Gastroesophageal sphincter (tissue), 4 donors: ENCODE measurements at regions not wholly inside any gene's neighbourhood (a gene's known extent, or its start where the extent isn't known, plus 50 kb on each side); places are given as distances from the start of the nearest gene placed in this dataset.

Experiments used
- ATAC-seq: fragments of 150-250 bp; one replicate; pipeline ENCODE4 v1.9.1; 2016; ENCODE audit warnings: mild to moderate bottlenecking, moderate library complexity
- H3K27ac ChIP-seq, 4 donors: fragments of 200-600 bp; sonication (generic) in 3 of 4; 1 replicate in 3 of 4; 2 replicates in 1 of 4; pipeline ENCODE4 v1.5.1; 2016 to 2019
- H3K27me3 ChIP-seq: fragments of 200-600 bp; sonication (generic); one replicate; pipeline ENCODE4 v1.5.1; 2019
- H3K36me3 ChIP-seq, 2 donors: fragments of 200-600 bp; sonication (generic); one replicate each; pipeline ENCODE4 v1.5.1; 2019; ENCODE audit warnings: control low read depth in 1 of 2
- H3K4me1 ChIP-seq, 3 donors: fragments of 200-600 bp; sonication (generic); 1 replicate in 2 of 3; 2 replicates in 1 of 3; pipeline ENCODE4 v1.5.1; 2016 to 2019; ENCODE audit warnings: control low read depth in 2 of 3
- H3K4me3 ChIP-seq, 2 donors: fragments of 200-600 bp; sonication (generic); one replicate each; pipeline ENCODE4 v1.5.1; 2019; ENCODE audit warnings: mild to moderate bottlenecking in 1 of 2, moderate library complexity in 1 of 2
- H3K9me3 ChIP-seq, 3 donors: fragments of 200-600 bp; sonication (generic); one replicate each; pipeline ENCODE4 v1.5.1; 2017 to 2019; ENCODE audit warnings: control low read depth in 2 of 3
- CTCF ChIP-seq, 4 experiments: fragments of 200-600 bp in 2 of 4; fragments of 450-650 bp in 2 of 4; sonication (generic) in 1 of 4; IDR thresholded peaks; one replicate each; pipeline ENCODE4 v1.5.1; 2017 to 2019; ENCODE audit warnings: antibody characterized with exemption in 4 of 4, mild to moderate bottlenecking in 2 of 4, moderate library complexity in 2 of 4
- EP300 ChIP-seq: sonication (generic); formaldehyde crosslinking; IDR thresholded peaks from one replicate; pipeline ENCODE4 v1.6.1; 2017; ENCODE audit warnings: antibody characterized with exemption, mild to moderate bottlenecking
- POLR2A ChIP-seq, 2 donors: fragments of 450-650 bp; IDR thresholded peaks; one replicate each; pipeline ENCODE4 v1.6.1; 2017; ENCODE audit warnings: antibody characterized with exemption in 2 of 2, mild to moderate bottlenecking in 2 of 2, moderate library complexity in 1 of 2
- POLR2AphosphoS5 ChIP-seq: sonication (generic); formaldehyde crosslinking; IDR thresholded peaks from one replicate; pipeline ENCODE4 v1.6.1; 2017; ENCODE audit warnings: antibody characterized with exemption
- WGBS, 2 donors: methylation state at CpG; one replicate each; pipeline ENCODE4 v1.1.5; 2018; ENCODE audit warnings: low coverage in 1 of 2; 5-methylcytosine and 5-hydroxymethylcytosine counted together

- Histone ChIP-seq H3K27me3 (no peaks in the 10 kb centered on the region), H3K9me3 (peaks cover 0 to 5% (median 0%) of the 10 kb centered on the region in 3 donors), H3K4me3 (no peak overlapping the region), H3K4me1 (no peaks in the 10 kb centered on the region), H3K27ac (no peak overlapping the region), H3K36me3 (no peaks in the 10 kb centered on the region)
- no peak for ATAC-seq
- TF ChIP-seq POLR2A (IDR thresholded peaks at IDR 0.05): no peak
- TF ChIP-seq POLR2AphosphoS5: no peak
- no peak for TF ChIP-seq EP300
- no peak for TF ChIP-seq CTCF (IDR thresholded peaks at IDR 0.05)
- 70 to 88% methylated on average over 2 of the region's 2 CpGs for WGBS, 2 donors
Observed at GRCh38 chr13:57443494-57443893, 188.1 kb upstream of the PCDH17 start.

- ATAC-seq: no peak
- no peaks in the 10 kb centered on the region for H3K4me1 ChIP-seq
- no peak overlapping the region for H3K4me3 ChIP-seq
- no peaks in the 10 kb centered on the region for H3K27me3 ChIP-seq
- 79 to 94% methylated on average over 2 of the region's 2 CpGs for WGBS, 2 donors
- TF ChIP-seq EP300 (no peak), POLR2AphosphoS5 (no peak), CTCF (IDR thresholded peaks at IDR 0.05) (no peak), POLR2A (IDR thresholded peaks at IDR 0.05) (no peak)
- H3K36me3 ChIP-seq: no peaks in the 10 kb centered on the region
- H3K27ac ChIP-seq: no peak overlapping the region
- H3K9me3 ChIP-seq: no peaks in the 10 kb centered on the region
Observed at GRCh38 chr13:57450356-57450755, 181.2 kb upstream of the PCDH17 start.

- Histone ChIP-seq H3K27ac (no peak overlapping the region), H3K9me3 (no peaks in the 10 kb centered on the region), H3K4me1 (no peaks in the 10 kb centered on the region), H3K36me3 (no peaks in the 10 kb centered on the region), H3K4me3 (no peak overlapping the region), H3K27me3 (no peaks in the 10 kb centered on the region)
- WGBS, 2 donors: 36 to 46% methylated on average over 2 of the region's 2 CpGs
- ATAC-seq: no peak
- TF ChIP-seq POLR2A (IDR thresholded peaks at IDR 0.05) (no peak), CTCF (IDR thresholded peaks at IDR 0.05) (no peak), POLR2AphosphoS5 (no peak), EP300 (no peak)
Observed at GRCh38 chr13:57452228-57452627, 179.3 kb upstream of the PCDH17 start.

GRCh38 chr13:57470491-57470890, 161.1 kb upstream of the PCDH17 start:
- H3K4me1 ChIP-seq: no peaks in the 10 kb centered on the region
- no peaks in the 10 kb centered on the region for H3K27me3 ChIP-seq
- 67 to 83% methylated on average over 1 of the region's 1 CpG for WGBS, 2 donors
- no peak overlapping the region for H3K4me3 ChIP-seq
- TF ChIP-seq EP300 (no peak), CTCF (IDR thresholded peaks at IDR 0.05) (no peak), POLR2A (IDR thresholded peaks at IDR 0.05) (no peak), POLR2AphosphoS5 (no peak)
- no peaks in the 10 kb centered on the region for H3K9me3 ChIP-seq
- no peaks in the 10 kb centered on the region for H3K36me3 ChIP-seq
- ATAC-seq: no peak
- no peak overlapping the region for H3K27ac ChIP-seq

- 50 to 84% methylated on average over 1 of the region's 1 CpG for WGBS, 2 donors
- ATAC-seq: no peak
- Histone ChIP-seq H3K9me3 (no peaks in the 10 kb centered on the region), H3K4me3 (no peak overlapping the region), H3K27me3 (no peaks in the 10 kb centered on the region), H3K4me1 (no peaks in the 10 kb centered on the region), H3K36me3 (no peaks in the 10 kb centered on the region), H3K27ac (no peak overlapping the region)
- no peak for TF ChIP-seq EP300
- TF ChIP-seq POLR2A (IDR thresholded peaks at IDR 0.05): no peak
- TF ChIP-seq CTCF (IDR thresholded peaks at IDR 0.05): no peak
- no peak for TF ChIP-seq POLR2AphosphoS5
Observed at GRCh38 chr13:57491318-57491717, 140.2 kb upstream of the PCDH17 start.
